Eye (tissue), 1 donor: ENCODE measurements at regions not wholly inside any gene's neighbourhood (a gene's known extent, or its start where the extent isn't known, plus 50 kb on each side); places are given as distances from the start of the nearest gene placed in this dataset.
A peak's percentile ranks its signal among the peaks of the same experiment; 100 is the strongest.

ENCODE experiments used
- DNase-seq: peaks from one replicate; pipeline ENCODE4 v3.0.0-alpha.2; 2015

DNA sequence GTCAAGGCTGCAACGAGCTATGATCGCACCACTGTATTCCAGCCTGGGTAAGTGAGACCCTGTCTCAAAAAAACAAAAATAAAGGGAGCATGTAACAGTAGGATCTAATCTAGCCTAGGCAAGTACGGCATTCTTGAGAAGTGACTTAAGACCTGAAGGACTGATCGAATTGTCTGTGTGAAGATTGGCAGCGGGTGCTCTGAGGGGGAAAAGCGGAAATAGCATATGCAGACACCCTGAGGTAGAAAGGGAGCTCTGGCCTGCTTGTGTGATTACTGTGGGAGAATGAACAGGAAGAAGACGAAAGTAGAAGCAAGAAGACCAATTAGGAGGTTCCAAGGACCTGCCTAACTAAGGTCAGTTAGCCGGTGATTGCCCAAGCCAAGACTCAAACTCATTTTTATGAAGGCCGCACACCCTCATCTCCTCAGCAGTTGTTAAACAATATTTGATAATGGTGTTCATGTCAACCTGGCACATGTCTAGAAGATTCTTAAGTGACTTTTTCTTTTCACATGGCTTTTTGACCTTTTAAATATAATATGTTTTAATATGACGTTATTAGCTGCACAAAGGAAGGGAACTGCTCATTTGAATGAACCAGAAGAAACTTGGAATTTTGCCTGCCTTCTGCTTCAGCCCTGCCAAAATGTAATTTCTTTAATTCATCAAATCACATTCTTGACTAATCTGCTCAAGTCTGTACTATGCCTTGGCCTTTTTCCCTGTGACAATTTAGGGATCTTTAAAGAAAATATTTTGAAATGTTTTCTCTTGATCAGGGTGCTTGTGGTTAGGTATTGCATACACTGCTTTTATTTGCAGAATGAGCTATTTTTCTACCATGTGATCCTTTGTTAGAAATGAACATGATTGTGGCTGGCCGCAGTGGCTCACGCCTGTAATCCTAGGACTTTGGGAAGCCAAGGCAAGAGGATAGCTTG is 289.2 kb upstream of the DMRT1 start:
- DNase-seq, result peak; percentile 60

DNA sequence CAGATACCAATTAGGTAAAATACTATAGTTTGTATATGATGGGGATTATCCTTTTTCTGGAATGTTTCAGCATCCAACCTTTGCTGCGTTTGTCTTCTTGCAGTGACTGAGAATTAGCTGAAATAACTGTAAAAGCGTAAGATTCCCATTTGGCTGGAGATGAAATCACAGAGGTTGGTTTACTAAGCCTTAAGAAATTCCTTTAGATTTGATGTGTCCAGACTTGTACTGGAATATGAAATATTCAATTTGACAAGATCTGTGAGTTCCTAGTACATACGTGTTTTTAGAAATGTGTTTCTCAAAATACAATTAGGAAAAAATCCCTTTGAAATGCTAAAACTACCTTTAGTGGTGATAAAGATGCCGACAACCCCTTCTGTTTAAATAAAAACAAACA is 286.0 kb upstream of the DMRT1 start:
- peak; percentile 7 for DNase-seq

DNA sequence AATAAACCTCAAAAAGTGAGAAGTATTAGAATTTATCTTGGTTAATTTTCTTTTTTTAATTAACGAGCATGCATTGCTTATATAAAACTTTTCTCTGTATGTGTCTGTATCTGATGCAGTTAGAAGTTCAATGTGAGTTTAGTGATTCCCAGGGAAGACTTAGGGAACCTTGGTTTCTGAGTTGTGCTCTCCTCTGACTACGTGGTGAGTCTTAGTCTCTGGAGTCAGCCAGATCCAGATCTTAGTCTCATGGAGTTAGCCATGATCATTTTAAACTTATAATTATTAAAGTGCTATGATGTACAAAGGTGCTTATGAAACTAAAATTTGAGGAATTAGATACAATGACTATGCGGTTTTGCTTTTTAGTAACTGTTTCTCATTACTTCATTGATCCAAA is 285.3 kb upstream of the DMRT1 start:
- no peak for DNase-seq

DNA sequence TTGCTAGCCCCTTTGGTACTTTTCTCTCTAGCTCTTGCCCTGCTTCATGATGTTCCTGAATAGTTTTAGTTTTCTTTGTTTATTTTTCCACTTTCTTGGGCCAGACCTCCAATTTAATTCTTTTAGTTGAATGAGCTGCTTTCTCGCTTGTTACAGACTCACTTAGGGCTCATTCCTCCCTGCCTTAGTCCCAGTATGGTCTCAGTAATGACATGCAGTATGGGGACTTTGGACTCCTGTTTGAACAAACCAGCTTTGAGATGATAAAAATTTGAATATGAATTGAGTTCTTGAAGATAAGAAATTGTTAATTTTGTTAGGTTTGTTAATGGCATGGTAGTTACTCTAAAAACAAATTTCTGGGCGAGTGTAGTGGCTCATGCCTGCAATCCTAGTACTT is 284.8 kb upstream of the DMRT1 start:
- peak; percentile 45 for DNase-seq

DNA sequence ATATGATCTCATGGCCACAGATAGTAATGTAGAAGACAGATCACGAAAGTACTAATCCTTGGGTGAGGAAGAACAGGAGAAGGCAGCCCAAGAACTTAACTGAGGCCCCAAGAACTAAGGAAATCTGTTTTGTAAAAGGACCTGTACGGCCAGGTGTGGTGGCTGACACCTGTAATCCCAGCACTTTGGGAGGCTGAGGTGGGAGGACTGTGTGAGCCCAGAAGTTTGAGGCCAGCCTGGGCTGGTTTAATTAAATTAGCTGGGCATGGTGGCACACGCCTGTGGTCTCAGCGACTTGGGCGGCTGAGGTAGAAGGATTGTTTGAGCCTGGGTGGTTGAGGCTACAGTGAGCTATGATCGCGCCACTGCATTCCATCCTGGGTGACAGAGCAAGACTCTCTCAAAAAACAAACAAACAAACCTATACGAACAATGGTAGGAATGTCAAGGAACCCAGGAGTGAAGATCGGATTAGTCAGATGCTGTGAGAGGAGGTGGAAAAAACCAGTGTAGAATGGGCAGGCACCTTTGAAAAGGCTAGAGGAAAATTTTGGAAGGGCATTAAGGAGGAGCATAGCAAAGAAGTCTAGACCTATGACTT is 283.8 kb upstream of the DMRT1 start:
- DNase-seq, result peak; percentile 47

DNA sequence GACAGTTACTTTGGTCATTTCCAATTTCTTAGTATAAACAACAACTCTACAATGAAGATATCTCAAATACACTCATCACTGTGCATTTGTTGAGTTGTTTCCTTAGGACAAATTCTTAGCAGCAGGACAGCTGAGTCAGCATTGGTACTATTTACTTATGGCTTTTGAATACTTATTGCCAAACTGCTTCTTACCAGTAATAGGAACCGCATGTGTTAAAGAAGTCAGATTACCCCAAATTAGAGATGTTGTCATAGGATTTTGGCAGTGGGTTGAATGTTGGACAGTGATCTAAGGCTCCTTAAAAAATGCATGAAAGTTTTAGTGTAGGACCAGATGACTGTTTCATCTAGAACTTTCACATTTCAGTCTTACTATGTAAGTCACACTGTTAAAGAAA is 280.1 kb upstream of the DMRT1 start:
- peak; percentile 67 for DNase-seq

DNA sequence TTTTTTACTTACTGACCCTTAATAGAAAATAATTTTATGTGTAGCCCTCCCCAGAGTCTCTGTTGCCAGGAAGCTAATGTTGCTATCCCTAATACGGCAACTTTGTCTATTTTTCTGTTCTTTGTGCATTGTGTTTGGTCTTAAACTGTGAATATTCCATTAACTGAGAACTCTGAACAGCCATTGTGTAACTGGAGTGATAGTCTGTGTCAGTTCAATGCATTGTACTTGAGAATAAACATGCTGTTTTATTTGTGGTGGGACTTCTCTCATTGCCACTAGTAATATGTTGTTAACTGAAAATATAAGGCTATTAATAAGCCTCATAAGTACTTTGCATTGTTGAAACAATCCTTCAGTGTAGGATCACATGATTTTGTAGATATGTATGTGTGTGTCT is 278.3 kb upstream of the DMRT1 start:
- DNase-seq, result no peak

DNA sequence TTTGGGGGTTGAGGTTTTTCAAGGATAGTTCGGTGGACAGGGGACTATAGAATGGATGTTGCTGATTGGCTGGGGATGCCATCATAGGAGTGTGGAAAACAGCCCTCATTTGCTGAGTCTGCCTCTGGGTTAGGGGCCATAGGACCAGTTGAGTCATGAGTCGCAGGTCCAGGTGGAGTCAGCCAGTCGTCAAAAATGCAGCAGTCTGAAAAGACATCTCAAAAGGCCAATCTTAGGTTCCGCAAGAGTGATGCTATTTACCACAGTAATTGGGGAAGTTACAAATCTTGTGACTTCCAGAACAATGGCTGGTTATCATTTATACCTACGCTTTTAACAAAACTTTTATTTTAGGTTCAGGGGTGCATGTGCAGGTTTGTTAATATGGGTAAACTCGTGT is 276.0 kb upstream of the DMRT1 start:
- DNase-seq, result no peak

DNA sequence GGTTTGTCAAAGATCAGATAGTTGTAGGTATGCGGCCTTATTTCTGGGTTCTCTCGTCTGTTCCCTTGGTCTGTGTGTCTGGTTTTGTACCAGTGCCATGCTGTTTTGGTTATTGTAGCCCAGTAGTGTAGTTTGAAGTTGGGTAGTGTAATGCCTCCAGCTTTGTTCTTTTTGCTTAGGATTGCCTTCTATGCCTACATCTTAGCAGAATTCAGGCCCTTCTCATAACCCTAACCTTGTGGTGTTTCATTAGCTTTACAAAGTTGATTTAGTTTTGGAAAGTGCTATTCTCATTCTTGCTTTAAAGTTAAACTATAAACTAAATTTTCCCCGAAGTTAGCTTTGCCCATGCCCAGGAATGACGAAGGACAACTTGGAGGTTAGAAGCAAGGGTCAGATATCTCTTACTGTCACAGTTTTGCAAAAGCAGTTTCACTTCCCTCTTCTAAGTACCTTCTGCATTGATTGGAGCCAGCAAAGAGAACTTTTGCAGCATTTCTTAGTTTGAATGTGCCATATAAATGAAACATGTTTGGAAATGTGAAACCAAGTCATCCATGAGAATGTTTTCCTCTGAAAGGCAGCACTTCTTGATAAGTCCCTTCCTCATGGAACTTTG is 274.3 kb upstream of the DMRT1 start:
- no peak for DNase-seq

DNA sequence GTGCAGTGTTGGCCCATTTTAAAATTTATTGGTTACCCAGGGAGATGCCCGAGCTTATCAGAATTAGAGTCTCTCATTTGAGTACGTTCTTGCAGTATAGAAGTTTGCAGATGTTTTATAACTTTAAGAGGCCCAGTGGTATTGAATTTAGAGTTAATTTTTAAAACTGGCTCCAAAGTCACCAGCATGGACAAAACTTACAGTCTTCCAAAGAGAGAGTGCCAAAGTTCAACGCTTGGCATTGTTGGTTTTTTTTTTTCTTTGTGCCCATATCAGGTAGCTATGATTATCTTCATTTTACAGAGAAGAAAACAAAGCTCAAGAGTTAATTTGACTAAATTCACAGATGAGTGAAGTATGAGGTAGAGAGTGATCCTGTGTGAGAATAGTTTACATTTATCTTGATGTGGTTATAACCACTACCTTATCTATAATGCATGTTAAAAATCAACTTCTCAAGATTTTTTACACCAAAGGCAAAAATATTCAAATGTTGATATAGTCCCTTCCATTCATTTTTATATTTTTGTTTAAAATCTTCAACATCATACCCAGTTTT is 273.7 kb upstream of the DMRT1 start:
- DNase-seq, result no peak

DNA sequence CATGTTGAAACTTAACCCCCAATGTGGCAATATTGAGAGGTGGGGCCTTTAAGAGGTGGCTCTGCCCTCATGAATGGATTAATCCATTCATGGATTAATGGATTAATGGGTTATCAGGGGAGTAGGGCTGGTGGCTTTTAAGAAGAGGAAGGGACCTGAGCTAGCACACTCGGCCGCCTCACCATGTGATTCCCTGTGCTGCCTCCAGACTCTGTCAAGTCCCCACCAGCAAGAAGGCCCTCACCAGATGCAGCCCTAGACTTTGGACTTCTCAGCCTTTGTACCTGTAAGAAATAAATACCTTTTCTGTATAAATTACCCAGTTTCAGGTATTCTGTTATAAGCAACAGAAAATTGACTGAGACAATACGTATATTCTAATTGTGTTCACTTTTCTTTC is 272.2 kb upstream of the DMRT1 start:
- no peak for DNase-seq

DNA sequence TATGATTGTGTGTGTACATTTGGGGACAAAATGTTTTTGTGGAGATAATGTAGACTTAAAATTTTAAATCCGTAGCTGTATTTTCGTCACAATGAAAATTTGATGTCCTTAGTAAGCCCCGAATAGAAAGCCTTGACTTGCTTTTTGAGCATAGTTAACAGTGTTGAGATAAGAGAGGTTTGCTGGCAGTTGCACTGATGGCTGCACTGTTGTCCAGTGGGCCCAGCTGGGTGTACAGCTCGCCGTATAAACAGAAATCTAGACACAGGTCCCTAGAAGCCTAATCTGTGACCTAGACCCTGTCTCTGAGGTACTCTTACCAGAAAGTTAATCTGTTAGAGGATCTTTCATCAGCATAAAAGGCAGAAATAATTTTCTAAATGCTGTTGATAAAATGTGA is 271.3 kb upstream of the DMRT1 start:
- no peak for DNase-seq

DNA sequence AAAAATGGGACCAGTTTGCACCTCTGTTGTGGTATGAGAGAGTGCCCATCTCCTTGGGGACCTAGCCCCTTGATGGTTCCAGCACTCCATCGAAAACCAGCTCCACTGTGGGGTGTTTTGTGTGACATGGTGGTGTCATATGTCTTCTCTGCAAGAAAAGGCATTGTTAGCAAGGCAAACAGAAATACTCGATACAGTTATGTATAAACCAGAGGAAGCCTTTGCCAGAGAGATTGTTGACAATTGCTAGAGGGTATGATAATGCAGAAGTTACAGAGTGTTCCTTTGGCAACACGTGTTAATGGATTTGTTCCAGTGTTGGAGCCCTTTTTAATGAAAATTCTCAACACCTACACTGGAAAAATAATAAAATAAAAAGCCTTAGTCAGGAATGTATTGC is 270.4 kb upstream of the DMRT1 start:
- DNase-seq, result peak; percentile 39

DNA sequence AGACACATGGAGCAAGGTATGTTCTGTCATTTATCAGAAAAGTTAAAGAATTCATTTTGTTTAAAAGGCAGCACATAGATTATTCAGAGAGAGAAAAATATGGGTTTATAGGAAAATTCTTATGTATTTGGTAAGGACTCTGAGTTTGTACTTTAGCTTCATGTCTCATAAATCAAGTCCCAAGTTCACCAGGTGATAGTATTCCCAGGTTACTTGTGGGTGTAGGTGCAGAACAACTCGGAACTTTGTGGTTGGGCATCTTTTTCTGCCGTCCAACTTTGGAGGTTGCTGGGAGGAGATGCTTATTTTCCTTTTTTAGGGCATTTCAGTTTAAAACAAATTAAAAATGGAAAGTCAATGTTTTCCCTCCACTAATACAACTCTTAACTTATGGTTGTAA is 269.8 kb upstream of the DMRT1 start:
- no peak for DNase-seq

DNA sequence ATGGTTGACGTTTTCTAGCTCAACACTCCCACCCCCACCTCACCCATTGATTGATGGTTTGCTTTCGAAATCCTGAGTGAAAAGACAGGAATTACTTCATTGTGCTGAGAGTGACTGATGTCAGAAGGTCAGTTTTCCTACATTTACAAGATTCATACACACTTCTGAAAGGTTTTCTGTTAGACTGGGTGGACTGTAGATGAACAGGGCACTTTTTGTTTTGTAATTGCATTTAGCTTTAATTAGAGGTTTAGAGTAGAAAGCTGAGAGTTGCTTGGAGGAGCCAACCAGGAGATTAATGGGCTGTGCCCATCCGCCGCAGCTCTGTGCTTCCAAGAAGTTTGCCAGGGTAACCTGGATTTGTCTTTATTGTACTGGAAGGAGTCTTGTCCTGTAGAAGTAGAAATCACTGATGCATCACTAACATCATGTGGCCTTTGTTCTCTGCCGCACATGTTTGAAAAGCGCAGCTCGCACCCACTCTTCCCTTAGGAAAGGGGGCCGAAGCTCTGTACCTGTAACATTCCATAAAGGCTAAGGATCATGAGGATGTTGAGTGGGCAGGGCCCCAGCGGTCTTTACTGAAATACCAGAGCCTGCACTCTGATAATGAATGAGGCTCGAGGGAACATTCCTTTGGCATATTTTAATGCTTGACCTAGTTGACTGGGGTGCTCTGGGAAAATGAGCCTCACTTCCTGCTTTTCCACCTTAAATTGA is 267.6 kb upstream of the DMRT1 start:
- peak; percentile 80 for DNase-seq

DNA sequence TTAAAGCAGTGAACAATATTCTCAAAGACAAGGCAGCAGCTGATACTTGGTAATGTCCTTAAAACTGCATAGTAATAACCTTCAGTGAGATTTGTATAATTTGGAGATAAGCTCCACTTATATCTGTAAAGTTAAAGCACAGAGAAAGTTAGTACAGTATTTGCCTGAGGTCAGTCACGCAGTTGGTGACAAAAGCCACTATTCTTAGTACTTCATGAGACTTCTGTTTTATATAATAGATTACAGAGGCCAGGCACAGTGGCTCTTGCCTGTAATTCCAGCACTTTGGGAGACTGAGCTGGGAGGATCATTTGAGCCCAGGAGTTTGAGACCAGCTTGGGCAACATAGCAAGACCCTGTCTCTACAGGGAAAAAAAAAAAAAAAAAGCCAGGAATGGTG is 266.4 kb upstream of the DMRT1 start:
- no peak for DNase-seq

DNA sequence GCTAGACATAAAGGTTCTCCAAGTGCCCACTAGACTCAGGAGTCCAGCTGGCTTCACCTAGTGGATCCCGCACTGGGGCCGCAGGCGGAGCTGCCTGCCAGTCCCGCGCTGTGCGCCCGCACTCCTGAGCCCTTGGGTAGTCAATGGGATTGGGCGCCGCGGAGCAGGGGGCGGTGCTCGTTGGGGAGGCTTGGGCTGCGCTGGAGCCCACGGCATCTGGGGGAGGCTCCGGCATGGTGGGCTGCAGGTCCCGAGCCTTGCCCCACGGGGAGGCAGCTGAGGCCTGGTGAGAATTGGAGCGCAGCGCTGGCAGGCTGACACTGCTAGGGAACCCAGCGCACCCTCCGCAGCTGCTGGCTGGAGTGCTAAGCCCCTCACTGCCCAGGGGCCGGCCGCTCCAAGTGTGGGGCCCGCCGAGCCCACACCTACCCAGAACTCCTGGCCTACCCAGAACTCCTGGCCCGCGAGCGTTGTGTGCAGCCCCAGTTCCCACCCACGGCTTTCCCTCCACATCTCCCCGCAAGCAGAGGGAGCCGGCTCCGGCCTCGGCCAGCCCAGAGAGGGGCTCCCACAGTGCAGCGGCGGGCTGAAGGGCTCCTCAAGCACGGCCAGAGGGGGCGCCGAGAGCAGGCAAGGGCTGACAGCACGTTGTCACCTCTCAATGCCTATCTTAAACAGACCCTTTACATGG is 260.7 kb upstream of the DMRT1 start:
- DNase-seq, result no peak

DNA sequence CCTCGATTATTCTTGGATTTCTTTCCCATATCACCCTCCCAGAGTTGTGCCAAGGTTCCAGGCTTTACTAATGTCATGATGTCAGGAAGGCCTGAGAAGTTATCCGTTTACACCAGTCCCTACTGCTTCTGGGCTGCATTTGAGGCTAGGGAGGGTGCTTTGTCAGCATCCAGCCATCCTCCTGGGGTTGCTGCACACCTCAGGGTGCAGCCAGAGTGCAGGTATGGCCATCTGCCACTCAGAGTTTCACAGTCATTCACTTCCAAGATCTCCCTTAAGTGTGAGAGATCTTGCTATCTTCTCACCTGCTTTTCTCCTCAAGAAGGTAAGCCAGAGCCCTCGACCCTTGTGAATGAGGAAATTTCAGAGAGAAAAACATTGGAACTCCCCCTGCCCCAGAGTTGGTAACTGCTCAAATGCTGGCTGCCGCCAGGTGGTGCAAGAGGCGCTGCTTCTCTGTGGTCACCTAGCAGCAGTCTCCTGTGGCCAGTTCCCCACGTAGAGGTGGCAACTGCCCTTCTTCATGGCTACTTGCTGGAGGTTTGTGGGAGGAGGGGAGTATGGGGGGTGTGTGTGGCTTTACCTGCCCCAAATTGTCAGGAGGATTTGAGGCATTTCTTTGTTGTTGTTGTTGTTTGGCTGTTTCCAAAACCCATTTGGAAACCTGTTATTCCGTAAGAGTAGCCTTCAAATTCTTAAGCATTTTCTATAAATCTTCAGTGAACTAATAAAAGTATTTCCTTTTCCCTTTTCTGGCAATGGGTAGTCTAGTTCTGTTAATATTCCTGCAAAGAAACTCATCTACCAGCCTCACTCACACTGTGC is 259.6 kb upstream of the DMRT1 start:
- no peak for DNase-seq

DNA sequence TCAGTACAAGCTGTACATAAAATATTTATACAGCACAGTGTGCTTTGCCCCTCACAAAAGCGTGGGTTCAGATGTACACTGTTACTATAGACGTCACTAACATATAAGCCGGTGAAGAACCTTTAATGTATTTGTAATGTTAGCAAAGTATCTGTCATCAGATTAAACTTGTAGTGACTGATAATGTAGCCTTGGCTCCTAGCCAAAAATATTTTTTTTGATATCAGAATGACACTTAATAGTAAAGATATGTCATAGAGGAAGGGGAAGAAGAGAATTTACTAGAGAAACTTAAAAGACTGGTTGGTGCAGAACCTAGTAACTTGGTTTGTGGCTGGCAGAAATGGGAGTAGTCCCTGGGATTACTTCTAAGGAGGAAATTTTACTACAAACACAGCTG is 258.7 kb upstream of the DMRT1 start:
- no peak for DNase-seq

DNA sequence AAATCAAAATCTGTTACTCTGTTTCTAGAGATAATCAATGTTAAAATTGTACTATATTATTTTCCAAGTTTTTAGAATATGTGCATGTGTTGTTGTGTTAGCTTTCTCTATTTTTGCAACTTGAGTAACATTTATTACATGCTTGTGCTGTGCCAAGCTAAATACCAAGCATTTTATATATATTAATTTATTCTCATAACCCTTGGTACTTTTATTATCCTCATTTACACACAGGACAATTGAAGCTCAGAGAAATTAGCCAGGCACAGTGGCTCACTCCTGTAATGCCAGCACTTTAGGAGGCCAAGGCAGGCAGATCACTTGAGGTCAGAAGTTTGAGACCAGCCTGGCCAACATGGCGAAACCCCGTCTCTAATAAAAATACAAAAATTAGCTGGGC is 254.0 kb upstream of the DMRT1 start:
- DNase-seq, result no peak

DNA sequence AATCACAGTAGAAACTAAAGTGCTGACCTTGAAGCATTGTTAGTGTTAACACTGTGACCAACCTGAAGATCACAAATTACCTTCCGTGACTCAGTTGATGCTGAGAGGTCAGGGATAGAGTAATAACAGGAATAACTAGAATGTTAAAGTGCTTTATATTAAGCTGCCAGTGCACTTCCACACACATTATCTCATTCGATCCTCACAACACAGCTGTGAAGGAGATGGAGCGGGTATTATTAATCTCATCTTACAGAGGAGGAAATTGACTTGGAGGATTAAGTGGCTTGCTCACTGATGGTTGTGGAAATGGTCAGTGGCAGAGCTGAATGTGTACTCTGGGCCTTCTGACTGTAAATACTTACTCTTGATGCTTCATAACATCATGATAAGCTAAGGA is 252.5 kb upstream of the DMRT1 start:
- no peak for DNase-seq

DNA sequence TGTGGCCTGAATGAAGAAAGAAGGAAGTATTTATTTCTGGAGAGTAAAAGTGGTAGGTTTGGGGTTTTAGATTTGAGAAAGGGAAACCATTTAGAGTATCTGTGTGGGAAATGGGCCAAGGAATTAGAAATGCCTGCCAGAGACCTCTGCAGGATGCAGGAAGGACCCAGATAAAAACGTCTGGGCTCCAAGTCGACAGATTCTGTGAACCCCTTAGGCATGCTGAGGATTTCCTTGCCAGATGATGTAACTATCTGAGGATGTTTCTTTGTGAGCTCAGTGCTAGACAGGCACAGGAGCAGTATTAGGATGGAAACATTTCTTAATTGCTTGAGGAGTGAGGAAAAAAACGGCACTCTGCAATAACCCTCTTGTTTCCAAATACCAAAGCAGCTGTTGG is 251.8 kb upstream of the DMRT1 start:
- peak; percentile 48 for DNase-seq
